Fibroblast of lung (primary cell): ENCODE measurements at regions not wholly inside any gene's neighbourhood (a gene's known extent, or its start where the extent isn't known, plus 50 kb on each side); places are given as distances from the start of the nearest gene placed in this dataset.

Experiments
- DNase-seq, 2 donors: peaks; one replicate each; pipeline versions ENCODE4 v3.0.0 to v3.0.0-alpha.2; 2010; ENCODE audit warnings: low read depth in 2 of 2
- H2AFZ ChIP-seq: 2 replicates; pipeline ENCODE4 v1.5.1; 2012; ENCODE audit warnings: low read length, control low read depth, inconsistent platforms
- H3K27ac ChIP-seq: 2 replicates; pipeline ENCODE4 v1.5.1; 2011; ENCODE audit warnings: low read length, control low read depth; ENCODE audit not compliant: insufficient read depth
- H3K27me3 ChIP-seq: 2 replicates; pipeline ENCODE4 v1.5.1; 2011; ENCODE audit warnings: mild to moderate bottlenecking, low read length; ENCODE audit not compliant: control insufficient read depth, insufficient read depth
- H3K36me3 ChIP-seq: 2 replicates; pipeline ENCODE4 v1.5.1; 2011; ENCODE audit warnings: low read length; ENCODE audit not compliant: control insufficient read depth, insufficient read depth
- H3K4me1 ChIP-seq: 2 replicates; pipeline ENCODE4 v1.5.1; 2011; ENCODE audit warnings: low read length; ENCODE audit not compliant: control insufficient read depth, insufficient read depth; ENCODE audit errors: extremely low read depth
- H3K4me2 ChIP-seq: 2 replicates; pipeline ENCODE4 v1.5.1; 2011; ENCODE audit warnings: low read length, control low read depth; ENCODE audit not compliant: insufficient read depth; ENCODE audit errors: extremely low read depth
- H3K4me3 ChIP-seq, 4 experiments: fragments of 200-600 bp in 1 of 4; sonication (generic) in 1 of 4; replicated peaks in 1 of 4; 2 replicates each; pipeline ENCODE4 v1.5.1; 2011 to 2016; ENCODE audit warnings: low read length in 4 of 4, low read depth in 3 of 4, mild to moderate bottlenecking in 3 of 4, control low read depth in 2 of 4, inconsistent platforms in 1 of 4, mixed read lengths in 1 of 4; ENCODE audit not compliant: insufficient read depth in 1 of 4; ENCODE audit errors: control extremely low read depth in 1 of 4
- H3K79me2 ChIP-seq: 2 replicates; pipeline ENCODE4 v1.5.1; 2012; ENCODE audit warnings: mild to moderate bottlenecking, low read length, inconsistent platforms; ENCODE audit not compliant: control insufficient read depth, insufficient read depth
- H3K9ac ChIP-seq: 2 replicates; pipeline ENCODE4 v1.5.1; 2011; ENCODE audit warnings: mild to moderate bottlenecking, low read length, control low read depth; ENCODE audit not compliant: insufficient read depth
- H3K9me3 ChIP-seq: 2 replicates; pipeline ENCODE4 v1.5.1; 2012; ENCODE audit warnings: low read depth, low read length; ENCODE audit not compliant: control insufficient read depth, insufficient read depth
- H4K20me1 ChIP-seq: 2 replicates; pipeline ENCODE4 v1.5.1; 2011; ENCODE audit warnings: low read length; ENCODE audit not compliant: control insufficient read depth, insufficient read depth; ENCODE audit errors: extremely low read depth
- CTCF ChIP-seq, 2 donors: IDR thresholded peaks in 1 of 2; conservative IDR thresholded peaks in 1 of 2; 1 replicate in 1 of 2; 2 replicates in 1 of 2; pipeline ENCODE4 v1.5.1; 2011 to 2012; ENCODE audit warnings: low read length in 2 of 2, control low read depth in 1 of 2, inconsistent platforms in 1 of 2, low read depth in 1 of 2, mild to moderate bottlenecking in 1 of 2
- EZH2 ChIP-seq: IDR thresholded peaks from 2 replicates; pipeline ENCODE4 v1.5.1; 2012; ENCODE audit warnings: low read length, control low read depth, mild to moderate bottlenecking; ENCODE audit errors: missing control alignments

- no peaks in the 10 kb centered on the region for H3K27me3 ChIP-seq
- no peak overlapping the region for H3K9ac ChIP-seq
- H3K4me1 ChIP-seq, result no peaks in the 10 kb centered on the region
- H4K20me1 ChIP-seq, result no peaks in the 10 kb centered on the region
- DNase-seq, result no peak
- H3K9me3 ChIP-seq, result no peaks in the 10 kb centered on the region
- no peak overlapping the region for H3K4me3 ChIP-seq
- no peak overlapping the region for H3K4me2 ChIP-seq
- H3K79me2 ChIP-seq, result no peaks in the 10 kb centered on the region
- H3K27ac ChIP-seq, result no peak overlapping the region
- H3K36me3 ChIP-seq, result no peaks in the 10 kb centered on the region
- H2AFZ ChIP-seq, result no peak overlapping the region
- TF ChIP-seq EZH2, result no peak
- no peak for TF ChIP-seq CTCF (conservative IDR thresholded peaks at IDR 0.05 in 1 of 2, IDR thresholded peaks at IDR 0.05 in 1 of 2; ENCODE audit: low read depth in 1 of 2, low read length in 2 of 2)
Observed at GRCh38 chr6:62968834-62969233, 242.4 kb upstream of the FKBP1C start.

GRCh38 chr6:62971976-62972658 is 239.2 kb upstream of the FKBP1C start:
- Histone ChIP-seq H3K27me3 (no peaks in the 10 kb centered on the region), H3K4me2 (no peak overlapping the region), H3K36me3 (no peaks in the 10 kb centered on the region), H2AFZ (no peak overlapping the region), H3K27ac (no peak overlapping the region), H4K20me1 (no peaks in the 10 kb centered on the region), H3K9ac (no peak overlapping the region), H3K79me2 (no peaks in the 10 kb centered on the region), H3K4me3 (no peak overlapping the region), H3K9me3 (no peaks in the 10 kb centered on the region), H3K4me1 (no peaks in the 10 kb centered on the region)
- no peak for TF ChIP-seq EZH2
- TF ChIP-seq CTCF (conservative IDR thresholded peaks at IDR 0.05 in 1 of 2, IDR thresholded peaks at IDR 0.05 in 1 of 2; ENCODE audit: low read depth in 1 of 2, low read length in 2 of 2), result no peak
- no peak for DNase-seq

GRCh38 chr6:62974452-62974851 is 236.8 kb upstream of the FKBP1C start:
- no peaks in the 10 kb centered on the region for H3K4me1 ChIP-seq
- no peaks in the 10 kb centered on the region for H3K79me2 ChIP-seq
- DNase-seq, result no peak
- no peaks in the 10 kb centered on the region for H3K9me3 ChIP-seq
- no peak overlapping the region for H3K9ac ChIP-seq
- no peak overlapping the region for H3K4me2 ChIP-seq
- H2AFZ ChIP-seq, result no peak overlapping the region
- H3K36me3 ChIP-seq, result no peaks in the 10 kb centered on the region
- no peak overlapping the region for H3K27ac ChIP-seq
- H4K20me1 ChIP-seq, result no peaks in the 10 kb centered on the region
- H3K4me3 ChIP-seq, result no peak overlapping the region
- no peaks in the 10 kb centered on the region for H3K27me3 ChIP-seq
- TF ChIP-seq CTCF (conservative IDR thresholded peaks at IDR 0.05 in 1 of 2, IDR thresholded peaks at IDR 0.05 in 1 of 2; ENCODE audit: low read depth in 1 of 2, low read length in 2 of 2) (no peak), EZH2 (no peak)
